ENCODE measurements at regions not wholly inside any gene's neighbourhood (a gene's known extent, or its start where the extent isn't known, plus 50 kb on each side); places are given as distances from the start of the nearest gene placed in this dataset.

- H3K9me3 ChIP-seq (ENCODE audit: control insufficient read depth, insufficient read depth, low read length), result no peaks in the 10 kb centered on the region
- DNase-seq (ENCODE audit: low read depth, low spot score), result no peak
- no peaks in the 10 kb centered on the region for H3K27me3 ChIP-seq (ENCODE audit: control insufficient read depth, insufficient read depth, low read length)
- no peak overlapping the region for H3K27ac ChIP-seq (ENCODE audit: low read length)
- H3K4me1 ChIP-seq (ENCODE audit: control insufficient read depth, insufficient read depth, low read length), result no peaks in the 10 kb centered on the region
- H3K36me3 ChIP-seq (ENCODE audit: control insufficient read depth, insufficient read depth, low read length), result no peaks in the 10 kb centered on the region
- no peak overlapping the region for H3K4me3 ChIP-seq (ENCODE audit: low read length)
Observed at GRCh38 chr12:88298014-88298682, 156.0 kb downstream of the TMTC3 start.

DNA sequence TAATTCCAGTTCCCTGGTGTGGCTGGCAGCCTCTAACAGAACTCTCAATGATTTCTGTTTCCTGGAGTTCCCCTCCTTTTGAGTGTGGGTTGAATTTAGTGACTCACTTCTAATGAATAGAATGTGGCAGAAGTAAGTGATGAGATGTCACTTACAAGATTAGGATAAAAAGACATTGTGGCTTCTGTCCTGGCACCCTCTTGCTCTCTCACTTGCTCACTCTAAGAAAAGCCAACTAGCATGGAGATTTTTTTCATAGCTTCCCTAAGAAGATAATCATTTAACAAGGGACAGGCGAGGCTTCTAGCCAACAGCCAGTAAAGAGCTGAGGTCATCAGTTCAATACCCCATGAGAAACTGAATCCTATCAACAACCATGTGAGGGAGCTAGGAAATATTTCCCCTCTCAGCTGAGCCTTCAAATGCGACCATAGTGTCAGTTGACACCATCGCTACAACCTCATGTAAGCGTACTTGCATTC lies 156.7 kb downstream of the TMTC3 start:
- Histone ChIP-seq H3K36me3 (ENCODE audit: control insufficient read depth, insufficient read depth, low read length) (no peaks in the 10 kb centered on the region), H3K27ac (ENCODE audit: low read length) (no peak overlapping the region), H3K4me3 (ENCODE audit: low read length) (no peak overlapping the region), H3K4me1 (ENCODE audit: control insufficient read depth, insufficient read depth, low read length) (no peaks in the 10 kb centered on the region), H3K27me3 (ENCODE audit: control insufficient read depth, insufficient read depth, low read length) (no peaks in the 10 kb centered on the region), H3K9me3 (ENCODE audit: control insufficient read depth, insufficient read depth, low read length) (no peaks in the 10 kb centered on the region)
- no peak for DNase-seq (ENCODE audit: low read depth, low spot score)
- no CpG with 5 or more reads among the region's 4 CpGs for WGBS (ENCODE audit: insufficient coverage, insufficient read length)

DNA sequence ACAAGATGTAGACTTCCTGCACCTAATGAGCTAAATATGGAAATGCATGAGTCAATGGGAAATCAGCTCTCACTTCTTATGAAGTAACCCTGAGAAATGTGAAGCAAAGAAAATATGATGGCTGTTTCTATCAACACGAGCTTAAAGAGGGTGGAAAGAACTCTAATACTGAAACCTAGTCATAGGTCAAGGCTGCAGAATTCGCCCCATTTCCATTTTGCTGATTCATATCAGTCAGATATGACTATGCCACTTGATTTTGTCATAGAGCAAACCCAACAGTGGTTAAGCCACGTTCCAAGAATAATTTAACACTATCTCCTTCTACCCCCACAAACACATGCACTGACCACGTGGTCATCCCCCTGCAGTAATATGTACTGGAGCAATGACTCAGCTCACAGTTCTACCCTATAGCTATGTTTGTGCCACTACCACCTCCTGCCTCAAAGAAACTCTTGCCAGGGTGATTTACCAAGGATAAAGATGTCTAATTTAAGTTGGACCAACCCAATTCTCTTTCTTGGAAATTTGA lies 157.5 kb downstream of the TMTC3 start:
- no peak overlapping the region for H3K27ac ChIP-seq (ENCODE audit: low read length)
- no peak for DNase-seq (ENCODE audit: low read depth, low spot score)
- no peaks in the 10 kb centered on the region for H3K27me3 ChIP-seq (ENCODE audit: control insufficient read depth, insufficient read depth, low read length)
- H3K36me3 ChIP-seq (ENCODE audit: control insufficient read depth, insufficient read depth, low read length), result no peaks in the 10 kb centered on the region
- H3K4me1 ChIP-seq (ENCODE audit: control insufficient read depth, insufficient read depth, low read length), result no peaks in the 10 kb centered on the region
- no peak overlapping the region for H3K4me3 ChIP-seq (ENCODE audit: low read length)
- H3K9me3 ChIP-seq (ENCODE audit: control insufficient read depth, insufficient read depth, low read length), result no peaks in the 10 kb centered on the region
- no CpG with 5 or more reads among the region's 4 CpGs for WGBS (ENCODE audit: insufficient coverage, insufficient read length)

GRCh38 chr12:88300931-88301330 lies 158.8 kb downstream of the TMTC3 start:
- H3K36me3 ChIP-seq (ENCODE audit: control insufficient read depth, insufficient read depth, low read length), result no peaks in the 10 kb centered on the region
- H3K27me3 ChIP-seq (ENCODE audit: control insufficient read depth, insufficient read depth, low read length), result no peaks in the 10 kb centered on the region
- DNase-seq (ENCODE audit: low read depth, low spot score), result no peak
- H3K4me3 ChIP-seq (ENCODE audit: low read length), result no peak overlapping the region
- no peaks in the 10 kb centered on the region for H3K9me3 ChIP-seq (ENCODE audit: control insufficient read depth, insufficient read depth, low read length)
- no peak overlapping the region for H3K27ac ChIP-seq (ENCODE audit: low read length)
- H3K4me1 ChIP-seq (ENCODE audit: control insufficient read depth, insufficient read depth, low read length), result no peaks in the 10 kb centered on the region

DNA sequence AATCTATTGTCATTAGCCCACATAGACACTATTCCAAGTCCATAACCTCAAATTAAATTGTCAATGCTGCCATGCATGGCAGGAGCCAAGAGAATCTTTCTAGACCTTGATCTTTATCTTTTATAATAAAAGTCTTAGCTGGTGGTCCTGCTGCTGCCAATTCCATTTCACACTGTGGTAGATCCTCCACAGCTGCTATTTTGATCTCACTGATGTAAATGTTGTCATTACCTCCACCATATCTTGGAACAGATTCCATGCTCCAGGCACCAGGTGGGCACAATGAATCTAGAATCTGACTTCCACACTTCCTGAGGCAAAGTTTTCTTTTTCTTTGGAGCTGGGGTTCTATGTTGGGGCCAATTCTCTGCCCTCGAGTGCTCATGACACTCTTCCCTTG lies 161.2 kb downstream of the TMTC3 start:
- Histone ChIP-seq H3K27me3 (ENCODE audit: control insufficient read depth, insufficient read depth, low read length) (no peaks in the 10 kb centered on the region), H3K4me3 (ENCODE audit: low read length) (no peak overlapping the region), H3K36me3 (ENCODE audit: control insufficient read depth, insufficient read depth, low read length) (no peaks in the 10 kb centered on the region), H3K4me1 (ENCODE audit: control insufficient read depth, insufficient read depth, low read length) (no peaks in the 10 kb centered on the region), H3K9me3 (ENCODE audit: control insufficient read depth, insufficient read depth, low read length) (no peaks in the 10 kb centered on the region), H3K27ac (ENCODE audit: low read length) (no peak overlapping the region)
- WGBS (ENCODE audit: insufficient coverage, insufficient read length), result no CpG with 5 or more reads among the region's 1 CpG
- no peak for DNase-seq (ENCODE audit: low read depth, low spot score)

GRCh38 chr12:88305254-88305890 lies 163.3 kb downstream of the TMTC3 start:
- H3K27ac ChIP-seq (ENCODE audit: low read length), result no peak overlapping the region
- H3K4me3 ChIP-seq (ENCODE audit: low read length), result no peak overlapping the region
- no peaks in the 10 kb centered on the region for H3K9me3 ChIP-seq (ENCODE audit: control insufficient read depth, insufficient read depth, low read length)
- H3K4me1 ChIP-seq (ENCODE audit: control insufficient read depth, insufficient read depth, low read length), result no peaks in the 10 kb centered on the region
- no peaks in the 10 kb centered on the region for H3K27me3 ChIP-seq (ENCODE audit: control insufficient read depth, insufficient read depth, low read length)
- WGBS (ENCODE audit: insufficient coverage, insufficient read length), result no CpG with 5 or more reads among the region's 5 CpGs
- DNase-seq (ENCODE audit: low read depth, low spot score), result no peak
- H3K36me3 ChIP-seq (ENCODE audit: control insufficient read depth, insufficient read depth, low read length), result no peaks in the 10 kb centered on the region

DNA sequence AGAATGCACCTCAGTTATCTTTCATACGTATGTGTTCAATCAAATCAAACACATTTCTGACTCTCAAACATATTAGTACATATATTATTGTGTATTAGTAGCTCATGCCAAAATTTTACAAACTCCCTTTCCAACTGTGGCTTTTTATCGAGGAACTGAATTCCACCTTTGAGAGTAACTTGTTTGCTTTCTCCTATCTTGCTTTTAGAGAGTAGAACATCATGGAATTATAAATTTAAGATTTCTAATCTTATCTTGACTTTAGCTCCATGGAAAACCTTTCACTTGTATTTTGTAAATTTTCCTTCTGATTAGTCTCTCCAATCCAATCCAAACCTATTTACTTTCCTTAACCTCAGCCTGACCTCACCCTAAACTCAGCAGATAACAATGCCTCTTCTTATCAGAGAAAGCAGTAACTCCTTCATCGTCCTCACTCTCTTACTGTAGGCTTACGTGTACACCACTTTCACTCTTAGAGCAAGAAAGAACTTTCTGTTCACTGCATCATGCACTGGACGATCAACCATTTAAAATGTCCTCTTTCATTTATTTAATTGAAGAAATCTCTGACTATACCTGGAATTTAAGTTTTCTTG lies 164.5 kb downstream of the TMTC3 start:
- no peaks in the 10 kb centered on the region for H3K27me3 ChIP-seq (ENCODE audit: control insufficient read depth, insufficient read depth, low read length)
- no CpG with 5 or more reads among the region's 5 CpGs for WGBS (ENCODE audit: insufficient coverage, insufficient read length)
- no peaks in the 10 kb centered on the region for H3K36me3 ChIP-seq (ENCODE audit: control insufficient read depth, insufficient read depth, low read length)
- H3K9me3 ChIP-seq (ENCODE audit: control insufficient read depth, insufficient read depth, low read length), result no peaks in the 10 kb centered on the region
- H3K4me3 ChIP-seq (ENCODE audit: low read length), result no peak overlapping the region
- no peak overlapping the region for H3K27ac ChIP-seq (ENCODE audit: low read length)
- no peaks in the 10 kb centered on the region for H3K4me1 ChIP-seq (ENCODE audit: control insufficient read depth, insufficient read depth, low read length)
- DNase-seq (ENCODE audit: low read depth, low spot score), result no peak

DNA sequence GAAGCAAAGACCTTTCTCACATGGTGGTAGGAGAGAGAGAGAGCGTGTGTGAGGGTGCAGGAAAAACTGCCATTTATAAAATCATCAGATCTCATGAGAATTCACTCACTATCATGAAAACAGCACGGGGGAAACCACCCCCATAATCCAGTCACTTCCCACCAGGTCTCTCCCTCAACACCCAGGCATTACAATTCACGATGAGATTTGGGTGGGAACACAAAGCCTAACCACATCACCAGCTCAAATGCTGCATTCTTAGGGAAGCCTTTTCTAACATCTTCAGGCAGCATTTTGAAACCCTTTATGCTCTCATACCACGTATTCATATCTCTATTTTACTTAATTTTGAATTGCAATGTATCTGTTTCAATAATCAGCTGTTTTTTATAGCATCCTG lies 165.9 kb downstream of the TMTC3 start:
- no peak overlapping the region for H3K27ac ChIP-seq (ENCODE audit: low read length)
- H3K27me3 ChIP-seq (ENCODE audit: control insufficient read depth, insufficient read depth, low read length), result no peaks in the 10 kb centered on the region
- no peaks in the 10 kb centered on the region for H3K9me3 ChIP-seq (ENCODE audit: control insufficient read depth, insufficient read depth, low read length)
- no peak for DNase-seq (ENCODE audit: low read depth, low spot score)
- H3K4me3 ChIP-seq (ENCODE audit: low read length), result no peak overlapping the region
- WGBS (ENCODE audit: insufficient coverage, insufficient read length), result no CpG with 5 or more reads among the region's 4 CpGs
- no peaks in the 10 kb centered on the region for H3K4me1 ChIP-seq (ENCODE audit: control insufficient read depth, insufficient read depth, low read length)
- H3K36me3 ChIP-seq (ENCODE audit: control insufficient read depth, insufficient read depth, low read length), result no peaks in the 10 kb centered on the region

GRCh38 chr12:88308825-88309224 lies 166.7 kb downstream of the TMTC3 start:
- Histone ChIP-seq H3K36me3 (ENCODE audit: control insufficient read depth, insufficient read depth, low read length) (no peaks in the 10 kb centered on the region), H3K27ac (ENCODE audit: low read length) (no peak overlapping the region), H3K9me3 (ENCODE audit: control insufficient read depth, insufficient read depth, low read length) (no peaks in the 10 kb centered on the region), H3K4me1 (ENCODE audit: control insufficient read depth, insufficient read depth, low read length) (no peaks in the 10 kb centered on the region), H3K27me3 (ENCODE audit: control insufficient read depth, insufficient read depth, low read length) (no peaks in the 10 kb centered on the region), H3K4me3 (ENCODE audit: low read length) (no peak overlapping the region)
- DNase-seq (ENCODE audit: low read depth, low spot score), result no peak

DNA sequence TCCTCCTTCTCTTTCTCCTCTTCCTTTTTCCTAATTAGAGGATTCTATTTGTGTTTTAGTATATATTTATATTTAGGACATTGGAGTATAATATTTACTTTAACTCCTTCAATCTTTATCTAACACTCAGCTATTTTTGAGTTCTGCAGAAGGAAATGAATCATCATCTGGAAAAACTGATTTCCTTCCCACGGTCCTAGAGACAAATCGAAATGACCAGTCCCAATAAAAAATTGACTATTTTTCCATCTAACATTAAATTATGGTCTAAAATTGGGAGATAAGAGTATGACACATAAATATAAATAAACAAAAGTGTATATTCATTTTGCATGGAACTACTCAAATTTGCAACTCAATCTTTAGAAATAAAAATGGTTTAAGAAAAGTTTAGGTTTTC lies 167.4 kb downstream of the TMTC3 start:
- Histone ChIP-seq H3K27ac (ENCODE audit: low read length) (no peak overlapping the region), H3K27me3 (ENCODE audit: control insufficient read depth, insufficient read depth, low read length) (no peaks in the 10 kb centered on the region), H3K4me1 (ENCODE audit: control insufficient read depth, insufficient read depth, low read length) (no peaks in the 10 kb centered on the region), H3K4me3 (ENCODE audit: low read length) (no peak overlapping the region), H3K36me3 (ENCODE audit: control insufficient read depth, insufficient read depth, low read length) (no peaks in the 10 kb centered on the region), H3K9me3 (ENCODE audit: control insufficient read depth, insufficient read depth, low read length) (no peaks in the 10 kb centered on the region)
- no CpG with 5 or more reads among the region's 2 CpGs for WGBS (ENCODE audit: insufficient coverage, insufficient read length)
- DNase-seq (ENCODE audit: low read depth, low spot score), result no peak

GRCh38 chr12:88310069-88310468 lies 168.0 kb downstream of the TMTC3 start:
- Histone ChIP-seq H3K4me3 (ENCODE audit: low read length) (no peak overlapping the region), H3K9me3 (ENCODE audit: control insufficient read depth, insufficient read depth, low read length) (no peaks in the 10 kb centered on the region), H3K27me3 (ENCODE audit: control insufficient read depth, insufficient read depth, low read length) (no peaks in the 10 kb centered on the region), H3K4me1 (ENCODE audit: control insufficient read depth, insufficient read depth, low read length) (no peaks in the 10 kb centered on the region), H3K27ac (ENCODE audit: low read length) (no peak overlapping the region), H3K36me3 (ENCODE audit: control insufficient read depth, insufficient read depth, low read length) (no peaks in the 10 kb centered on the region)
- WGBS (ENCODE audit: insufficient coverage, insufficient read length), result no CpG with 5 or more reads among the region's 1 CpG
- DNase-seq (ENCODE audit: low read depth, low spot score), result no peak
